HG03159 (cell line): ENCODE measurements at regions not wholly inside any gene's neighbourhood (a gene's known extent, or its start where the extent isn't known, plus 50 kb on each side); places are given as distances from the start of the nearest gene placed in this dataset.
A peak's percentile ranks its signal among the peaks of the same experiment; 100 is the strongest.

Source experiments
- ATAC-seq: cut with Tn5 transposase; IDR thresholded peaks from one replicate; pipeline ENCODE4 v1.9.1; 2021; ENCODE audit warnings: mild to moderate bottlenecking, moderate library complexity; ENCODE audit not compliant: unreplicated experiment

- peak; percentile 91 for ATAC-seq
These were observed 241.3 kb upstream of the ZFHX3 start for GRCh38 chr16:73289232-73289631.

GRCh38 chr16:73288520-73288919, 240.6 kb upstream of the ZFHX3 start:
- ATAC-seq = no peak

DNA sequence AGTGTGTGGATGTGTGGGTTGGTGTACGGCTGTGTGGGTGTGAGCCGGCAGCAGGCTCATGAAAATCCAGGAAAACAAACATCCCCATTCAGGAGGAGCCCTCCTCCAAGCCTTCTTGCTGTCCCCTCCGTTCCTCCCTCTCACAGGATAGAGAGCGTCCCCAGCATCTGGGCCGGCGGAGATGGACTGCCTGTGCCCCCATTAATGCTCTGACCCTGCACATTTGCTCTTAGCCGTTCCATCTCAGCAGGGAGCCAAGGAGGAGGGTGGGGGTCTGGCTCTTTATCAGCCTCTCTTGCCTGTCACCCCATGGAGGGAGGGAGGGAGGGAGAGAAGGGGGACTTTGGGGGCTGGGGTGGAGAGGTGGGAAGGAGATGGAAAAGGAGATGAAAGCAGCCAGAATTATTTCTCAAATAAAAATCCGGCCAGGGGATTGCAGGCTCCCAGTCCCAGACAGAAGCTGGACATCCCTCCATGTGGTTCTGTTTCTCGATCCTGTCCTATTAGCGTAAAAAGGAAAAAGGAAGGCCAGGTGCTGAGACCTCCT, 240.0 kb upstream of the ZFHX3 start:
- no peak for ATAC-seq

GRCh38 chr16:73286346-73287267, 238.7 kb upstream of the ZFHX3 start:
- ATAC-seq = no peak

DNA sequence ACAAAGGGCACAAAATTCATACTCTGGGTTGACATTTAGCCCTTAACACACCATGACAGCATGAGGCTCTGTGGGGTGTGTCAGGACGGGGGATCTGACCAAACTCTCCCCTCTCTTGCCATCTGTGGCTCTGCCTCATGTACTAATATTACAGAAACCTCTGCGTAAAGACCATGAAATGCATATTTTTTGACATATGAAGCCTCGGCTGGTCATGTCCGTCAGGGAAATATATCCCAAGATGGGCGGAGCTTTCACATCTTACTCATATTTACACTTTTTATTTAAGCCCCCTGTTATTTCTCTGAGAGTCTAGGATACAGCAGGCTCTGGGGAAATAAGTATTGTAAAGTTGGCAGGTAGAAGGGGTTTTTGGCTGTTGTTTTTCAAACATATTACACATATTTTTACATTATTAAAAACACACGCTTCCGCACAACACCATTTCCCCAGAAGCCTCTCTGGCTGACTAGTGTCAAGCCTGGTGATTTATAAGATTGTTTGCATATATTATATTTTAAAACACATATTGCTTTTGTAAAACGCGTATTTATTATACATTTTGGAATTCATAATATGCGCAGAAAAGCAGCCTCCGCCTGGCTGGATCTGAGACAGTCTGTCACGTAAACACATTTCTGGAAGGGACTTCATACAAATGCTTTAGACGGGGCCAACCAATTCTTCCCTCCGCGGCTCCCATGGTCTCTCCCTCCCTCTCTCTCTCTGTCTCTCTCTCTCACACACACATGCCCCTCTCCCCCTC, 237.7 kb upstream of the ZFHX3 start:
- ATAC-seq = no peak

DNA sequence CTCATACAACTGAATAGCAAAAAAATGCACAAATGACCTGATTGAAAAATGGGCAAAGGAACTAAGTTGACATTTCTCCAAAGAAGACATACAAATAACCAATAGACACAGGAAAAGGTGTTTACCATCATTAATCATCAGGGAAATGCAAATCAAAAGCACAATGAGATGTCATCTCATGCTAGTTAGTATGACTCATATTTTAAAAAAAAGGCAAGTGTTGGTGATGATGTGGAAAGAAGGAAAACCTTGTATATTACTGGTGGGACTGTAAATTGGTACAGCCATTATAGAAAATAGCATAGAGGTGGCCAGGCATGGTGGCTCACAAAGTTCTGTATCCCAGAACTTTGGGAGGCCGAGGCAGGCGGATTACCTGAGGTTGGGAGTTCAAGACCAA, 232.5 kb upstream of the ZFHX3 start:
- no peak for ATAC-seq

GRCh38 chr16:73279451-73279850, 231.5 kb upstream of the ZFHX3 start:
- ATAC-seq = no peak

DNA sequence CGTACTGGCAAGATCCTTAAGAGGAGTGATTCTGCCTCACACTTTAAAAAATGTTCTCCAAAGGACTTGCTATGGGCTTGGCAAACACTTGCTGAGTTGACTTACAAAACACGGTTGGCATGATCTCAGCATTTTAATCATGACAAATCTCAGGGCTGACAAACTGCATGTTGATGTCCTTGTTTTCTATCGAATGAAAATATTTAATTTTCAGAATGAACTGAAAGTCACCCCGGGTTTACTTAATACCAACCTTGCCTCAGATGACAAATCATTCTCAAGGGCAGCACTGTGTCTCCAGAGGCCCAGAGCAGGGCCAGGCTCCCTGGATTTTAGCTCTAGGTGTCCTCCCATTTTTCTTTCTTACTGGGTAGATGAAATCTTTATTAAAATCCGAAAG, 229.1 kb upstream of the ZFHX3 start:
- ATAC-seq = no peak

DNA sequence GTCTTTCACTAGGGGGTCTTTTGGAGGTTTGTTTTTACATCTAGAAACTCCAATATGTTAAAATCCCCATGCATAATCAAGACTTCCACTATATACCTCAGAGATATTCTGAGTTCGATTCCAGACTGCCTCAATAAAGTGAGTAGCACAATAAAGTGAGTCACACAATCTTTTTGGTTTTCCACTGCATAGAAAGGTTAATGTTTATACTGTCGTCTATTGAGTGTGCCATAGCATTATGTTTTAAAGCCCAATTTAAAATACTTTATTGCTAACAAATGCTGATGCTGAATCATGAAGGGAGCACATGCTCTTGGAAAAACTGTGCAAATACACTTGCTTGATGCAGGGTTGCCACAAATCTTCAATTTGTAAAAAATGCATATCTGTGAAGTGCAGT, 227.5 kb upstream of the ZFHX3 start:
- ATAC-seq = no peak

- ATAC-seq = no peak
These were observed 227.1 kb upstream of the ZFHX3 start for GRCh38 chr16:73275024-73275423.

DNA sequence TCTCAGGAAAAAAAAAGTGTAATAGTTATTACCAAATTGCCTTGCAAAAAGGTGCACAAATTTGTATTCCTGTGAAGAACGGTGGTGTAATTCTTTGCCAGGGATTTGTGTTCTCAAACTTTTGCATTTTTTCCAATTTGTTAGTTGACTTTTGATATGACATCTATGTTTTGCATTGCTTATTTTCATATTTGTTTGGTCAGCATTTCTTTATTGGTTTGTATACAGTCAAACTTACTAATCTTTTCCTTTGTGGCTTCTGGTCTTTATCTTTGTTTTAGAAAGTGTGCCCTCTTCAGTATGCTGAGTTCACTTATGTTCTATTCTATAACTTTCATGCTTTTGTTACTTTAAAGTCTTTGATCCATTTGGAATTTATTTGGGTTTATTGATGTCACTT, 226.2 kb upstream of the ZFHX3 start:
- ATAC-seq = no peak

DNA sequence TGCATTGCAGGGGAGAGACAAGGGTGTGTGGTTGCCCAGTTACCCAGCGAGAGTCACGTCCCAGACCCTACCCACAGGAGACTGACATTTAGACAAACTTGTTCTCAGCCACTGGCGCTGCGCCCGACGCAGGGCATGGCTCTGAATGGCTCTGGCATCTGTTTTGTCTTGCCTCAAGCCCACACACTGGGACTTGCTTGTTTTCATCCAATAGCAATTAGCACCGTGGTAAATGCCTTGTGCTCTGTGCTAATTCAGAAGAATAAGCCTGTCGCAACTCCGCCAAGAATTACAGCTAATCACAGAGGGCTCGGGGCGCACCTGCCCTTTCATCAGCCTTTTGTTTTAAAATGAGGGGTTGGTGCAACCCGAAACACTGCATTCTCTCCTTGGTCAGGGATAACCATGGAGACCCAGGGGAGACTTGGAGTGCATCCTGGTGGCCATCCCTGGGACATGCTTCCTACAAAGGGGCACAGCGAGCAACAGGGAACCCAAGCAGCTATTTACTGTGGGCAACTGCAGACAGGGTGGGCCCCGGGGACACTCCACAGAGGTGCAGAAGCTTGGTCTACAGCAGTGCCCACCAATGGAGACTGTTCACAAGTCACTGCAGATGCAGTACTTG, 220.6 kb upstream of the ZFHX3 start:
- ATAC-seq = no peak

DNA sequence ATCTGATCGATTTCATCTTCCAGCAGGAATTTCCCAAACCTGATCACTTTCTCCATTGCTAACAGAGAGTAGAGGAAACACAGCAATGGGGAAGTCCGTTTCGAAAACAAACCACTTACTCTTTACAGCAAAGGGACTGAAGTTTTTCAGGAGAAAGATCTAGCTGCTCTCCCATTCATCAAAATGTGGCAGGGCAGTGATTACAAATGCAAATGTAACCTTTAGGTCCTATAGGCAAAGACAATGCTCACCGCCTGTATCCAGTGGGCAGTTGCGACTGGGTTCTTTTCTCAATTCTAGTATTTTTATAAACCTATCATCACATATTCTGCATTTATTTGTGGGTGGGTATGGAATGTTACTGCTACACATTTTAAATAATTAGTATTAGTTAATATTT, 218.0 kb upstream of the ZFHX3 start:
- ATAC-seq = no peak

DNA sequence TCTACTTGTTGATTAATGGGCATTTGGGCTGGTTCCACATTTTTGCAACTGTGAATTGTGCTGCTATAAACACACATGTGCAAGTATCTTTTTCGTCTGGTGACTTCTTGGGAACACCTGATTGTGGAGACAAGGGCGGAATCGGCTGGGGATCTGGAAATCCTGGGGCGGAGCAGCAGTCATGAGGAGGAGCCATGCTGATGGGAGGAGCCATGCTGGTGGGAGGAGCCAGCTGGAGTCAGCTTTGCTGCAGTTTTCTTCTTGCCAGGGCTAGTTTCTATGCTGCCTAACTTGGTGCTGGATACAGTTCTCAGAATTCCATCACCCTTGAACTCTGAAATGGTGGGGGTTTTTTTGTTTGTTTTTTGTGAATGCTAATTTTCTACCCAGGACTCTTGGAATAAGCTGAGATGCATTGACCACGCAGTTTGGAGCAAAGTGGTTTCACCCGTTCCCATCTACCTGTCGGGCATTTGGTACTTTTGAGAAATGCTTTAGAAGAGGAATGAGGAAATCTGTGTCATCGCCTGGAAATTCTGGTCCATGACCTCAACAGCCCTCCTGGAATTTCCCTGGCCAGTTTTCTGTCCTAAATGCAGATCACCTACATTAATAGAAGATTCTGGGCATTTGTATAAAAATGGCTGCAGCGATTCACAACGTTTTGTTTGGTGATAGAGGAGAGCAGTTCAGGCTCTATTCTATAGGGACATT, 217.4 kb upstream of the ZFHX3 start:
- no peak for ATAC-seq

- ATAC-seq = no peak
These were observed 215.0 kb upstream of the ZFHX3 start for GRCh38 chr16:73262931-73263330.

GRCh38 chr16:73255031-73255430, 207.1 kb upstream of the ZFHX3 start:
- no peak for ATAC-seq

GRCh38 chr16:73253922-73254480, 206.1 kb upstream of the ZFHX3 start:
- ATAC-seq = no peak

- ATAC-seq = no peak
These were observed 204.5 kb upstream of the ZFHX3 start for GRCh38 chr16:73252446-73252845.

GRCh38 chr16:73251608-73252007, 203.7 kb upstream of the ZFHX3 start:
- no peak for ATAC-seq

- no peak for ATAC-seq
These were observed 200.4 kb upstream of the ZFHX3 start for GRCh38 chr16:73248316-73248715.
